ENCODE measurements at regions not wholly inside any gene's neighbourhood (a gene's known extent, or its start where the extent isn't known, plus 50 kb on each side); places are given as distances from the start of the nearest gene placed in this dataset.

GRCh38 chr3:83894223-83894622 is 1064.6 kb upstream of the CADM2 start:
- H3K4me3 ChIP-seq (replicated peaks; ENCODE audit: low read depth, low read length), result no peak overlapping the region
- no peak for TF ChIP-seq CTCF (IDR thresholded peaks at IDR 0.05; ENCODE audit: low read length, missing control alignments)
- DNase-seq (ENCODE audit: low read depth), result no peak

GRCh38 chr3:83895892-83896291 is 1062.9 kb upstream of the CADM2 start:
- TF ChIP-seq CTCF (IDR thresholded peaks at IDR 0.05; ENCODE audit: low read length, missing control alignments), result no peak
- no peak for DNase-seq (ENCODE audit: low read depth)
- no peak overlapping the region for H3K4me3 ChIP-seq (replicated peaks; ENCODE audit: low read depth, low read length)

GRCh38 chr3:83902787-83903533 is 1055.8 kb upstream of the CADM2 start:
- H3K4me3 ChIP-seq (replicated peaks; ENCODE audit: low read depth, low read length), result no peak overlapping the region
- no peak for DNase-seq (ENCODE audit: low read depth)
- TF ChIP-seq CTCF (IDR thresholded peaks at IDR 0.05; ENCODE audit: low read length, missing control alignments), result no peak

- DNase-seq (ENCODE audit: low read depth), result no peak
These were observed 1045.4 kb upstream of the CADM2 start for GRCh38 chr3:83913381-83913780.

GRCh38 chr3:83926291-83926690 is 1032.5 kb upstream of the CADM2 start:
- H3K4me3 ChIP-seq (replicated peaks; ENCODE audit: low read depth, low read length), result no peak overlapping the region
- no peak for TF ChIP-seq CTCF (IDR thresholded peaks at IDR 0.05; ENCODE audit: low read length, missing control alignments)

More at GRCh38 chr3:83913381-83913780, 1045.4 kb upstream of the CADM2 start:
- no peak for TF ChIP-seq CTCF (IDR thresholded peaks at IDR 0.05; ENCODE audit: low read length, missing control alignments)
- no peak overlapping the region for H3K4me3 ChIP-seq (replicated peaks; ENCODE audit: low read depth, low read length)

GRCh38 chr3:83928391-83928790 is 1030.4 kb upstream of the CADM2 start:
- DNase-seq (ENCODE audit: low read depth), result no peak
- H3K4me3 ChIP-seq (replicated peaks; ENCODE audit: low read depth, low read length), result no peak overlapping the region
- no peak for TF ChIP-seq CTCF (IDR thresholded peaks at IDR 0.05; ENCODE audit: low read length, missing control alignments)

More at GRCh38 chr3:83926291-83926690, 1032.5 kb upstream of the CADM2 start:
- DNase-seq (ENCODE audit: low read depth), result no peak

GRCh38 chr3:83928903-83929302 is 1029.9 kb upstream of the CADM2 start:
- H3K4me3 ChIP-seq (replicated peaks; ENCODE audit: low read depth, low read length), result no peak overlapping the region
- no peak for TF ChIP-seq CTCF (IDR thresholded peaks at IDR 0.05; ENCODE audit: low read length, missing control alignments)
- DNase-seq (ENCODE audit: low read depth), result no peak

All from fibroblast of pulmonary artery (primary cell).